ENCODE measurements at regions not wholly inside any gene's neighbourhood (a gene's known extent, or its start where the extent isn't known, plus 50 kb on each side); places are given as distances from the start of the nearest gene placed in this dataset.
"Not testable (repeated sequence)": the region's sequence is repeated elsewhere in the genome, so short reads cannot be mapped to it uniquely, and the experiment has no call there.

- DNase-seq = no peak
Observed at GRCh38 chr10:131031346-131031745, 280.2 kb downstream of the TCERG1L start.

DNA sequence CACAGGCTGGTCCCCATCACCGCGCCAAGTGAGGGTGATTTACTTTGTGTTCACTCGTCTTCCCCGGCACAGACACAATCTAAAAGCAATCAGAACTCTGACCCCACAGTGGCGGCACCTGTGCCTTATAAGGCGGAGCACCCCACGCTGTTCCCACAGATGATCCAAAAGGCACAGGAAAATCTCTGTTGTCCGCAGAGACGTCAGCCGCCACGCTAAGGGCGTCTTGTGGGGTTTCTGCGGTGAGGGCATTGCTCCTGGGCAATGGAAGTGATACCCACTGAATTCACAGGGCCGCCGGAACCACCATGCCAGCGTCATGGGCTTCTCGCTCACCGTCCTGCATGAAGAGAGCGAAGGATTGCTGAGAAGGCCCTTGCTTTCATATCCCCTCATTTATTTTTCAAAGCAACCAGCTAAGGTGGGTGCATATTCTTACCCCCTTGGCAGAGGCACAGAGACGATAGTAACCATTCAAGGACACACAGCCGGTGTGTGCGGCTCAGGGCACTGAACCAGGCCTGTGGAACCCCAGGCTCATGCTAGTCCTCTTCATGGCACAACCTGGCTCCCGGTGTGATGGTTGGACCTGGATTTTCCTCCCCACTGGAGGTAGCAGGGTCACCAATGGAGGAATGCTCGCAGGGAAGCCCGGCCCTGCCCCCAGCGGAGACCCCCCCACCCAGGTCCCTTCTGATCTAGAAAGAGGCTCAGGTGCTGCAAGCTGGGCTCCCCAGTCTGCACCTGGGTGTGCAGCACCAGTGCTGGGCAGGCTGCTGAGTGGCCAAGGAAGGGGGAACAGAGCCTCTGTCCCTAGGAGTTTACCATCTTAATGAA lies 279.0 kb downstream of the TCERG1L start:
- DNase-seq = no peak

- no peak for DNase-seq
Observed at GRCh38 chr10:131033166-131034085, 278.1 kb downstream of the TCERG1L start.

DNA sequence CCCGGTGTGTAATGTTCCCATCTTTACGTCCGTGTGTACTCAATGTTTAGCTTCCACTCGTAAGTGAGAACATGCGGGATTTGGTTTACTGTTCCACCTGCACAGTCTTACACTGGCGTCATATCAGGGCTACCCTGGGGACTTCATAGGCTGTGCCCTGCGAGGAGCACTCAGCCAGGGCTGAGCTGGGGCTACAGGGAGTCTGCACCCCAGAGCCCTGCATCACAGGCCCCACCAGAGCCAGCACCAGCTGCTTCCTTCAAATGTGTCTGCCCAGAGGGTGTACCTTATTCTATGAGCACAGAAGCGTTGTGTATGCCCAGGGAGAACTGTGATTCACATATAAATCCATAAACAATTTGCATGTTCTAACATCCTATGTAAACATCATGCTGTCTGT lies 277.1 kb downstream of the TCERG1L start:
- DNase-seq = no peak

GRCh38 chr10:131035779-131036178 lies 275.7 kb downstream of the TCERG1L start:
- no peak for DNase-seq

DNA sequence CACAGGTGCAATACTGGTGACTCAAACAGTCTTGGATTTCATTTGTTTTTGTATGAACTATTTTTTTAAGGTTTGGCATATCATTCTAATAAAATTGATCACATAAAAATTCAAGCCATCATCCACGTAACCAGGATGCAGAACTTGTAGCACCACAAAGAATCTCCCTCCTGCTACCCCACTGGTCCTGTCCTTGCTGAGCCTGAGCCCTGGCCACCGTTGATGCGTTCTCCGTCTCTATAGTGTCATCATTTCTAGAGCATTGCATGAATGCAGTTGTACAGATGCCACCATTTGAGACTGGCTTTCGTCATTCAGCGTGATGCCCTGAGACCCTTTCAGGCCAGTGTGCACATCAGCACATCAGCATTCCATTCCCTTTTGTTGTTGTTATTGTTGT lies 273.5 kb downstream of the TCERG1L start:
- no peak for DNase-seq

- DNase-seq = no peak
Observed at GRCh38 chr10:131041031-131041430, 270.5 kb downstream of the TCERG1L start.

DNA sequence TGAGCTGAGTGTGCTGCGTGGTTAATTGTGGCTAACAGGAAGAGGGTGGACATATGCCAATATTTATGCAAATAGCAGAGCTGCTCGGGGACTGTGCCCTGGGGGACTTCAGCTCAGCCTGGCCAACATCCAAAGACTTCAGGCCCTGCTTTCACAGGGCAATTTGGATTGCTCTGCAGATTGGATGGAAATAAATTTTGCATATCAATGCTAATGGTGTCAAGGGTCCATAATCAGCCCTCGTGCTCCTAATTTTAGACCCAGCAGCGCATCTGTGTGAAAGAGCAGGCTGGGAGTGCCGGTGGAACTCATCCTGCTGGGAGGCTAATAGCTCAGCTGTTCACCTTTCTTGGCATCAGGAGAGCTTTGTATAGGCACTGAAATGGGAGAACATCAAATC lies 270.1 kb downstream of the TCERG1L start:
- DNase-seq = no peak

GRCh38 chr10:131042015-131042414 lies 269.5 kb downstream of the TCERG1L start:
- DNase-seq = not testable (repeated sequence)

All from hindlimb muscle (tissue), 1 donor.